ENCODE measurements at regions not wholly inside any gene's neighbourhood (a gene's known extent, or its start where the extent isn't known, plus 50 kb on each side); places are given as distances from the start of the nearest gene placed in this dataset.
A peak's percentile ranks its signal among the peaks of the same experiment; 100 is the strongest.
"Not testable (repeated sequence)": the region's sequence is repeated elsewhere in the genome, so short reads cannot be mapped to it uniquely, and the experiment has no call there.

DNA sequence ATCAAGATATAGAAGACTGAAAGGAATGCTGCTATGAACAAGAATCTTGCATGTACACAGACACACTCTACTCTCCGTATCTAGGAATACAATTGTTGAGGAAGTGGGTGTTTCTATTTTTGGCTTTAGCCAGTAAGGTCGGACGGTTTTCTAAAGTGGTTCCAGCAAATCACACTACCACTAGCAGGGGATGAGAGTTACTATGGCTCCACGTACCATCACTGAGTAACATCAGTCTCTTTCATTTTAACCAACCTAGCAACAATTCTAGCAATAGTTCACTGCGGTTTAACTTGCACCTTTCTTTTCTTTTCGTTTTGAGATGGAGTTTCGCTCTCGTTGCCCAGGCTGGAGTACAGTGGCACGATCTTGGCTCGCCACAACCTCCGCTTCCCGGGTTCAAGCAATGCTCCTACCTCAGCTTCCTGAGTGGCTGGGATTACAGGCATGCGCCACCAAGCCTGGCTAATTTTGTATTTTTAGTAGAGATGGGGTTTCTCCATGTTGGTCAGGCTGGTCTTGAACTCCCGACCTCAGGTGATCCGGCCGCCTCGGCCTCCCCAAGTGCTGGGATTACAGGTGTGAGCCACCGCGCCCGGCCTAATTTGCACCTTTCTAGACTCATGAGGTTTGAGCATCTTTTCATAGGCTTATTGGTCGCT lies 103.2 kb upstream of the ZNF746 start:
- peak; percentile 72 for DNase-seq

DNA sequence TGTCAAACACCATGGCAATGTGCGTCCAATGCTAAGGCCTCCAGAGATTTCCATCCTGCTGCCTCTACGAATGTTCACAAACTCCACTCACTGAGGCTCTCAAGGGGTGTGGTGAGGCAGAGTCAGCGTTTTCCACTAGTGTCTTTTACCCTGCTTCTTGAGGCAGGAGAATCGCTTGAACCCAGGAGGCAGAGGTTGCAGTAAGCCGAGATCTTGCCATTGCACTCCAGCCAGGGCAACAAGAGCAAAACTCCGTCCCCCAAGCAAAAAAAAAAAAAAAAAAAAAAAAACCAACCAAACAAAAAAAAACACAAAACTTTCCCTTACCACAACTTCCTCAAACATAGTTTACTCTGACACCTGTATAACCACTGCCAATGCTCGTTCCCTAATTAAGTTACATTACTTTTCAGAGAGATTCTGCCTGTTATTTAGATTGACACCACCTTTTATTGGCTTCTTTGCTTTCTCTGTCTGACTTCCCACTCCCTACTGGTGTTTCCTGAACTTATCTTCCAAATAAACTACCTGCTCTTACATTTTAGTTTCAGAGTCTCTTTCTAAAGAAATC lies 102.1 kb upstream of the ZNF746 start:
- DNase-seq: no peak

DNA sequence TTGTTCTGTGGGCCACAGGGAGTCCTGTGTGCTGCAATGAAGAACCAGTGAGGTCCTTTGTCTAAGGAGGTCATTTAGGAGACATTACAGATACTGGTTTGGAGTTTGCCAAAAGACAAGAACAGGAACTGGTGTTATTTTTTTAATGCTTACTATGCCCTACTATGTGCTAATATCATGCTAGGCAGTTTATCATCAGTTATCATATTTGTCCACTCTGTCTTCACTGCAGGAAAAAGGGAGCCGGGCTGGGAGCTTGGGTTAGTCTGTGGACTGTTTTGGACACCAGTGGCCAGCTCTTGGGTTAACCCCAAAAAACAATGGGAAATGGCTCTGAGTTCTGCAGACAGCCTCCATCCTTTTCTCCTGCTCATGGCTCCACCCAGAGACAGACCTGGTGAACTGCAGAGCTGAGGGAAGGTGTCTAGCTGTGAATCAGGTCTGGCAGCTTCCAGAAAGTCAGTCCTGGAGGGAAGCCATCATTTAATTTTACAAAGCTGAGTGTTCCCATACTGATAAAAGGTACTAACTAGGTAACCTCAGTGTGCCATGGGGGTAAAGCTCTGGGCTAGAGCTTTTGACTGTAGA lies 101.2 kb upstream of the ZNF746 start:
- peak; percentile 42 for DNase-seq

DNA sequence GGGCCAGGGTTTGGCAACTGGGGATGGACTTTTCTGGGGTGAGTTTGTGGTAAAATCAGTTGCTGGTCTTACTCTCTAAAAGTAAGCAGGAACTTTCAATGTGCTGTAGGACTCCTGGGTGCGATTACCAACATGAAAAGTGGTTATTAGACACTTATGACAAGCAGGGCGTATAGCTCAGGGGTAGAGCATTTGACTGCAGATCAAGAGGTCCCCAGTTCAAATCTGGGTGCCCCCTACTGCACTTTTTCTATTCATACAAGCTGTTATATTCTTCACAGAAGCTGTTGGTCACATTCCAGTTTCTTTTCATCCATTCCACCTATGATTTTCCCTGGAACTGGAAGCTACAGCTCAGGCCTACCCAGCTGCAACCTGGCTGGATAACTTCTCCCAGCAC lies 100.2 kb upstream of the ZNF746 start:
- not testable (repeated sequence) for DNase-seq

DNA sequence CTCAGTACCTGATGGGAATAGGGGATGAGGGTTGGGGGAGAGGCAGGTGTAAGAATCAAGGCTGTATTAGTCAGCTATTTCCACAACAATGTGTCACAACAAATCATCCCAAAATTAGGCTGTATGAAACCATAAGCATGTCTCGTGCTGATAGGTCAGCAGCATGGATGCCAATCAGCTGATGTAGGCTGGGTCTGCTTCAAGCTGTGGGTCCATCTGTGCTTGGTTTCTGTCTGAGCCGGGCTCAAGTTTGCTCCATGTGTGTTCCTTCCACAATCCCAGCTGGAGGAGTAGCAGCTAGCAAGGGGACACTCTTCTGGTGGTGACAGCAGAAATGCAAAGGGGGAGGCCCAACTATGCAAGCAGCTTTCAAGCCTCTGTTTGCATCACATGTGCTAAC lies 97.9 kb upstream of the ZNF746 start:
- DNase-seq: no peak

DNA sequence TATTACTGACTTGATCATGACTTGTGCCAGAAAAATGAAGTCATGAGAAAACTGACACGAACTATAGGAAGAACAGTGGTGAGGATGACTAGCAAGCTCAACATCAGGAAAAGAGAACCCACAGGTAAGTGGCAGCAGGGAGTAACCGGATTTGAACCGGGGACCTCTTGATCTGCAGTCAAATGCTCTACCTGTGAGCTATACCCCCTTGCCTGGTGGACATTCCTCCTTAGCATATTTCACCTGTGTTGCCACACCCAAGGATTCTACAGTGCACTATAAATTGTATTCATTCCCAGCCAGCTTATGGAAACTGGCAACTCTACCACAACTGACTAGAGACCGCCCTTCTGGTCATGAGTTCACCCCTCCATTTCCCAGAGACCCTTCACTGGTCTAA lies 97.5 kb upstream of the ZNF746 start:
- DNase-seq: no peak

DNA sequence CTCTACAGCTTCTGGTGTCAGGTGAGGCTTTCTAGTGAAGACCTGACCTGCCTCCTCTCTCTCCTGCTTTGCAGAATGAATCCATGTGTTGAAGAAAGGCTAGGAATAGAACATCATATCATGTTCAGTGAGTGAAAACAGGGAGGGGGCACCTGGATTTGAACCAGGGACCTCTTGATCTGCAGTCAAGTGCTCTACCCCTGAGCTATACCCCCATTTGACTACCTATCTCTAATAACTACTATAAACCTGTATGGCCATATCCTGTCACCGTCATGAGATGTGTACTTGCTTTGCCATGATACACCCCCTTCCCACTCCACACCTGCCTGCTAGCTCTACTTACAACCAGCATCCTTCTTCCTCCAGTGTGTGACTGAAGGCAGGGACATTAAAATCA lies 91.3 kb upstream of the ZNF746 start:
- no peak for DNase-seq

DNA sequence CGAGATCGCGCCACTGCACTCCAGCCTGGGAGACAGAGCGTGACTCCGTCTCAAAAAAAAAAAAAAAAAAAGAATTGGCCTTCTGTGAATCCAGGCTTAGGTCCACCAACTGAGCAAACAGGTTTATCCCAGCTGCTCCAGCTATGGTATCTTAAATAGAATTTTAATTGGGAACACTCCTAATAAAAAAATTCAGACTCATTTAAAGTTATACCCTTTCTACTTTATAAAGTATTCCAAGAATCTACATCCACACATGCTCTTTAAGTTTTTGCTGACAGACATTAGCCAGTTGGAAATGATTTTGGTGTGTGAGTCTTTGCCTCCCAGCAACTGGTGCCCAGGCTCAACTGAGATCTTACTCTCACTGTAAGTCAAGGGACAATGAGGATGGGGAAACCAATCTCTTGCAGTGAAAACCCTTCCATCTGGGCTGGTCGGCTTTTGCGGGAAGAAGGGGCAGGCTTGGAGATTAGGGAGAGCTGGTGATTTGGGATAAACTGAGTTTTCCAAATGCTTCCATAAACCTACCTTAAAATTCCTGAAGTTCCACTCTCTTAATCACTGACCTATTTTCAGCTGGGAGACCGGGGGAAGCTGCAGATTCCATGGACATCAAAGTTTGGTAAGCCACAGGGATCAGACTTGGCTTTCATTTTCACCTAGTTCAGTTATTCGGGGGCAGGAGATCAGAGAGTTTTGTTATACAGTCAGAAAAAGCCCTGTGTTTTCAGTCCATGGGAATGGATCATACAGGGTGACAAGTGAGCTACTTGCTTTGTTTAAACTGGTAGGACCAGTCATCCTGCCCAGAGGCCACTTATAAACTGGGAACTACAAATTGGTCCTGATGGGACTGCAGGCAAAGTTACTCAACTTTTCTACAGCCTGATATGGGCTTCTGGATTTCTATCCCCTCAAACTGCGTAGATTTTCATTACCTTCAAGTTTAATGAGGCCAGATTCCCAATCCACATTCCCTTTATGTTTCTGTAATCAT lies 89.3 kb upstream of the ZNF746 start:
- no peak for DNase-seq

DNA sequence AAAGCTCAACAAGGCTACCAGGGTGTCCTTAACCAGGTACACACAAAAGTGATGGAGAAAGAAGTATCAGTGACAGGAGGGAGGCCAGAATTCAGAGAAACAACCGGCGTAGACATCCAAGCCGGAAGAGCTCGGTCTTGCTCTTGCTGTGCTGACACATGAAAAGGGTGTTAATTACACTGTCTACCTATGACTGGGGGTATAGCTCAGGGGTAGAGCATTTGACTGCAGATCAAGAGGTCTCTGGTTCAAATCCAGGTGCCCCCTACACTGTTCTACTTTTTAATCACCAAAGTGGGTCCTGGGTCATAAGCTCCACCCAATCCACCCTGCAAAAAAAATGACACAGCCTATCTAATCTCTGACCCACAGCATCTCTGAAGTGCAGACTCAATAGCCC lies 86.9 kb upstream of the ZNF746 start:
- no peak for DNase-seq

DNA sequence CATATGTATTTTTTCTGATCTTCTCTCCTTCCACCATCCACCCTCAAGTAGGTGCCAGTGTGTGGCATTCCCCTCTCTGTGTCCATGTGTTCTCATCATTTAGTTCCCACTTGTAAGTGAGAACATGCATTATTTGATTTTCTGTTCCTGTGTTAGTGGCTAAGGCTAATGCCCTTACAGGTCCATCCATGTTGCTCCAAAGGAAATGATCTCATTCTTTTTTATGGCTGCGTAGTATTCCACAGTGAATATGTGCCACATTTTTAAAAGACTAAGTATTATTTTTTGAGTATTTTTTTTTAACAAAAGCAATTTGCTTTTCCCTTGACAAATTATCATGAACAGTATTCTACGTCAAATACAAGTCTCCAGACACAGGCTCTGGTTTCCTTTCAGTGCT lies 86.4 kb upstream of the ZNF746 start:
- no peak for DNase-seq

DNA sequence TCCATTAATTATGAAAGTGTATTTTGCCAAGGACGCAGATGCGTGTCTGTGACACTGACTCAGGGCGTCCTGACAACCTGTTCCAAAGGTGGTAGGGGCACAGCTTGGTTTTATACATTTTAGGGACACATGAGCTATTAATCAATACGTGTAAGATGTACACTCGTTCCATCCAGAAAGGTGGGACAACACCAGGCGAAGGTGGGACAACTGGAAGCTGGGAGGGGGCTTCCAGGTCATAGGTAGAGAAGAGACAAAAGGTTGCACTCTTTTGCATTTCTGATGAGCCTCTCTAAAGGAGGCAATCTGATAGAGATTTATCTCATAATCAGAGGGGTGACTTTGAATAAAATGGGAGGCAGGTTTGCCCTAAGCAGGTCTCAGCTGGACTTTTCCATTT lies 82.7 kb upstream of the ZNF746 start:
- no peak for DNase-seq

DNA sequence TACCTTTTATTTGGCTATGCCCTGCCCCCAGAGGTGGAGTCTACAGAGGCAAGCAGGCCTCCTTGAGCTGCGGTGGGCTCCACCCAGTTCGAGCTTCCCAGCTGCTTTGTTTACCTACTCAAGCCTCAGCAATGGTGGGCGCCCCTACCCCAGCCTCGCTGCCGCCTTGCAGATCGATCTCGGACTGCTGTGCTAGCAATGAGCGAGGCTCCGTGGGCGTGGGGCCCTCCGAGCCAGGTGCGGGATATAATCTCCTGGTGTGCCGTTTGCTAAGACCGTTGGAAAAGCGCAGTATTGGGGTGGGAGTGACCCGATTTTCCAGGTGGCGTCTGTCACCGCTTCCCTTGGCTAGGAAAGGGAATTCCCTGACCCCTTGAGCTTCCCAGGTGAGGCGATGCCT lies 81.8 kb upstream of the ZNF746 start:
- not testable (repeated sequence) for DNase-seq

DNA sequence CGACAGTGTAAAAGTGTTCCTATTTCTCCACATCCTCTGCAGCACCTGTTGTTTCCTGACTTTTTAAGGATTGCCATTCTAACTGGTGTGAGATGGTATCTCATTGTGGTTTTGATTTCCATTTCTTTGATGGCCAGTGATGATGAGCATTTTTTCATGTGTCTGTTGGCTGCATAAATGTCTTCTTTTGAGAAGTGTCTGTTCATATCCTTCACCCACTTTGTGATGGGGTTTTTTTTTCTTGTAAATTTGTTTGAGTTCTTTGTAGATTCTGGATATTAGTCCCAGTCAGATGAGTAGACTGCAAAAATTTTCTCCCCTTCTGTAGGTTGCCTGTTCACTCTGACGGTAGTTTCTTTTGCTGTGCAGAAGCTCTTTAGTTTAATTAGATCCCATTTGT lies 76.8 kb upstream of the ZNF746 start:
- DNase-seq: not testable (repeated sequence)

DNA sequence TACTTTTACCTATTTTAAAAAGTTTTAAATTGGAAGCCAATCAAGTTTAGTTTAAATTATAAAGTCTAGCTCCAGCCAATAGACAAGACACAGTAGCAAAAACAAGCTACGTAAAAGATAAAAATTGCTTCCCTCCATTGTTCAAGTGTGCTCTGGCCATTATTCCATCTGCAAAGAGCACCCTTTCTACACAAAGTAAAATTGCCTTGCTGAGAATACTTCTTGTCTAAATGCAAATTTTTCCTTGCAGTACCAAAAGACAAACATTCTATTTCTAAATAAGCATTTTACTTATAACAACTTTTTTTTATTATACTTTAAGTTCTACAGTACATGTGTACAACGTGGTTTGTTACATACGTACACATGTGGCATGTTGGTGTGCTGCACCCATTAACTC lies 75.9 kb upstream of the ZNF746 start:
- no peak for DNase-seq

DNA sequence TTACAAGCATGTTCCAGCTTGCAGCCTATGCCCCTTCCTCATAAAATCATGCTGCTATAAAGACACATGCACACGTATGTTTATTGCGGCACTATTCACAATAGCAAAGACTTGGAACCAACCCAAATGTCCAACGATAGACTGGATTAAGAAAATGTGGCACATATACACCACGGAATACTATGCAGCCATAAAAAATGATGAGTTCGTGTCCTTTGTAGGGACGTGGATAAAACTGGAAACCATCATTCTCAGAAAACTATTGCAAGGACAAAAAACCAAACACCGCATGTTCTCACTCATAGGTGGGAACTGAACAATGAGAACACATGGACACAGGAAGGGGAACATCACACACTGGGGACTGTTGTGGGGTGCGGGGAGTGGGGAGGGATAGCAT lies 75.3 kb upstream of the ZNF746 start:
- not testable (repeated sequence) for DNase-seq

DNA sequence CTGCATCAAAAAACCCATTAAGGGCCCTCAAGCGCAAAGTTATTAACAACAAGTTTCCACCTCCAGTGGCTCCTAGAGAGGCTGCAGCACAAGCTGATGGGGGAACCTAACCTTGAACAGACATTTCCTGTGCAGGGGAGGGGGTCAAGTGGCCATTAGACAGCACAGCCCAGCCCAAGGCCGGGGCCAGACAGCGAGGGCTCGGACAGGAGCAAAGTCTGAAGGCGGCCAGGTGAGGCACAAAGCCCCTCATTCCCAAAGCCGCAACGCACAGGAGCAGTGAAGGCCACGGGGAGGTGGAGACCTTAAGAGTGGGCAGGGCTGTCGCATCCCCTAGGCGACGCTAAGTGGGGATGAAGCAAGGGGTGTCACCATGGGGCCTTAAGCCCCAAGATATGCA lies 73.2 kb upstream of the ZNF746 start:
- DNase-seq: no peak

DNA sequence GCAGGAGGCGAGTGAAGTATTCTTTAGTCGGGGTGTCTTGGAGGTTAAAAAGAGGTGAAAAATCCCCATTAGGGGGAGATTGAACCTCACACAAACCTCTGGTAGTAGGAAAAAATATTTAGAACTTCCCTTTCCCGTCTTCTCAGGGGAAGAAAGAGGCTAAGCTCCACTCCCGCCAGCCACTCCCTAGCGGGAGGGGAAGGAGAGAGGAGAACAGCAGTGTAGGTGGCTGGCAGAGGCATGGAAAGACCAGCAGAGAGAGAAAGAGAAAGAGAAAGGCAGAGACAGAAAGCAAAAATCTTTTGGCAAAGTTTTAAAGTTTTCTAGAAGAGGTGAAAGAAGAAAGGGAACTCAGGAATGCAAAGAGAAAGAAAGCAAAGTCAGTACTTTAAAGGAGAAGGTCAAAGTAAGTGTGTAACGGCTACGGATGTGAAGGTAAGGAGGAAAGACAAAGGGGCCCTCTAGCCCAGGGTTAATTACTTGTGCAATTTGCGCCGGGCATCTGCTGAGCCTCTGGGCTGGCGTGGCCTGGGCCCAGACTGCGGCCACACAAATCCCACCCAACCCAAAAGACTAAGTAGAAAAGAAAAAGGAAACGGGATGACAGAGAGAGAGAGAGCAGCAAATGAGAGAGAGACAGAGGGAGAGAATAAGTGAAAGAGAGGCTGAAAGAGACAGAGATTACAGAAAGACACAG lies 72.3 kb upstream of the ZNF746 start:
- no peak for DNase-seq

DNA sequence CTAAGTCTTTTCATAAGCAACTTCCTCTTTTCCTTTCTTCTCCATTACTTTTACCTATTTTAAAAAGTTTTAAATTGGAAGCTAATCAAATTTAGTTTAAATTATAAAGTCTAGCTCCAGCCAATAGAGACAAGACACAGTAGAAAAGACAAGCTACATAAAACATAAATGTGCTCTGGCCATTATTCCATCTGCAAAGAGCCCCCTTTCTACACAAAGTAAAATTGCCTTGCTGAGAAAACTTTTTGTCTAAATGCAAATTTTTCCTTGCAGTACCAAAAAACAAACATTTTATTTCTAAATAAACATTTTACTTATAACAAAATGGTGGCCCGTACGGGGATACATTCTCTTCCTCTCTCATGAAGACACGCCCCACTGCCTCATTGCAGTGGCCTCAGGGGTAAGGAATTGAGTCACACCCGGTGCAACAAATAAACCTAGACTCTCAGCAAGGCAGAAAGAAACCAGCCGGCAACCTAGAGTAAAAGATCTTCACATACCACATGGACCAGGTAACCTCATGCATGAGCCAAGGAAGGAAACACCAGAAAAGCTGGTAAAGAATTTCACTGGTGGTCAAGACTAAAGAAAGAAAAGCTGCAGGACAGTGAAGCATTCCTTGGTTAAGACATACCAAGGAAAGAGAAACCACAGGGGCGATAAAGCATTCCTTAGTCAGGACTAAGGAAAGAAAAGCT lies 71.6 kb upstream of the ZNF746 start:
- no peak for DNase-seq

DNA sequence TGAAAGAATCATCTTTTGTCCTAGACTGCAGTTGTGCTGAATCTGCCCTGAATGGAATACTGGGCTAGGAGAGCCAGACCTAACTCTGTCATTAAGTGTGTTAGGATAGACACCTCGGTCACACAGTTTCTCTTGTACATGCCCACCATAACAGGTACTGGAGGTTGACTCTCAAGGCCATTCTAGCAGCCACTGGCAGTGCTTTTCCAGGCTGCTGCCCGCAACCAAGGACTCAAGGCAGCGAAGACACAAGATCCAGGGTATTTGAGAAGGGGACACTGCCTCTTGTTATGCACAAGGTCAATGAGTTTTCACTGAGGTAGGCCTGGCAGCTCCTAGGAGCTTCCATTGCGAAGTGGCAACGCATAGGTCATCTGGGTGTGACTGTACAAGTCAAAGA lies 70.6 kb upstream of the ZNF746 start:
- no peak for DNase-seq

DNA sequence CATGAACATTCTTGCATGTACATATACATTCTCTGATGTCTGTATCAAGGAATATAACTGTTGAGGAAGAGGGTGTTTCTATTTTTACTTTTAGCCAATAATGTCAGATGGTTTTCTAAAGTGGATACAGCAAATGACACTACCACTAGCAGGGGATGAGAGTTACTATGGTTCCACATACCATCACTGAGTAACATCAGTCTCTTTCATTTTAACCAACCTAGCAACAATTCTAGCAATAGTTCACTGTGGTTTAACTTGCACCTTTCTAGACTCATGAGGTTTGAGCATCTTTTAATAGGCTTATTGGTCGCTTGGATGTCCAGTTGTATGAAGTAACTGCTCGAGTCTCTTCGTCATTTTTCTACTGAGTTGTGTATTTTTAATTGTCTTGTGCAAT lies 68.5 kb upstream of the ZNF746 start:
- DNase-seq: no peak

DNA sequence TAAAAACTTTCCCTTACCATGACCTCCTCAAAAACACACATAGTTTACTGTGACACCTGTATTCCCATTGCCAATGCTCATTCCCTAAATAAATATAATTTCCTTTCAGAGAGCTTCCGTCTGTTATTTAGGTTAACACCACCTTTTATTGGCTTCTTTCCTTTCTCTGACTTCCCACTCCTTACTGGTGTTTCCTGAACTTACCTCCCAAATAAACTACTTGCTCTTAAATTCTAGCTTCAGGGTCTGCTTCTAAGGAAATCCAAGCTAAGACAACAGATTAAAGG lies 67.4 kb upstream of the ZNF746 start:
- no peak for DNase-seq

DNA sequence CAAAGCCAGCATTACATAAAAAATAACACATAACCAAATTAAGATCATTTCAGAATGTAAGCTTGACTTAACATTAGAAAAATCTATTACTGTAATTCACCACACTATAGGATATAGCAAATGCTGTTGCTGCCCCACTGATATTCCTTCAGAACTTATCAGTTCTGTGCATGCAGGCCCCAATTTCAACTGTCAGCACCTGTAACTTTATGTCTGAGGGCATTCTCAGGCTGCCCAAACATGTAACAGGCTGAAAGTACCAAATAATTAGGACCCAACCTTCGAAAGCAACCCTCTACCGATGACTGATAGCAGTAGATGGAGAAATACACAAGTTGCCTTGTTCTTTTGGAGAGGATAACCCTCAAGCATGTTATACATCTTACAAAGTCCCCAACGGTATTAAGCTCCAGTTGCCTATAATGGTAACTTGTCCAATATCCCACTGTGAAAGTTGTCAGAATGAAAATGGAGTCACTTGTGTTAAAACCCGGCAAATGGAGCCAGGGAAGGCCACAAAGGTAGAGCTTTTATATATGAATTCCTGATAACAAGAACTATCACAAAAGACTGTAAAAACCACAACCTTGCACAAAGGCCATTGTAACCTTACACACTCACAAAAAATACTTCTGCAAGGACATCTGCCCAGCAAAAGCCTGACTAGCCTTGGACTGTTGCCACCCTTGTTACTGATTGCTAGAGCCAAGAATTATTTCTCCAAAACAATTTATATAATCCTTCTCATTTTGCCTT lies 66.9 kb upstream of the ZNF746 start:
- DNase-seq: no peak

All from stimulated activated CD4-positive, alpha-beta T cell treated with anti-CD3 and anti-CD28 coated beads, Interleukin-15, amount 100 ng/mL, for 24 hours (primary cell).